ENCODE measurements at regions not wholly inside any gene's neighbourhood (a gene's known extent, or its start where the extent isn't known, plus 50 kb on each side); places are given as distances from the start of the nearest gene placed in this dataset.

- no peaks in the 10 kb centered on the region for H3K4me1 ChIP-seq (ENCODE audit: insufficient read depth, low read length)
- no peak overlapping the region for H3K4me3 ChIP-seq (ENCODE audit: low read length)
- no peaks in the 10 kb centered on the region for H3K27me3 ChIP-seq (ENCODE audit: insufficient read depth, low read length)
- no peaks in the 10 kb centered on the region for H3K9me3 ChIP-seq (ENCODE audit: low read depth, low read length)
Observed at GRCh38 chr2:16473575-16473974, 192.1 kb downstream of the CYRIA start.

- Histone ChIP-seq H3K4me1 (ENCODE audit: insufficient read depth, low read length) (no peaks in the 10 kb centered on the region), H3K27me3 (ENCODE audit: insufficient read depth, low read length) (no peaks in the 10 kb centered on the region), H3K4me3 (ENCODE audit: low read length) (no peak overlapping the region), H3K9me3 (ENCODE audit: low read depth, low read length) (no peaks in the 10 kb centered on the region)
Observed at GRCh38 chr2:16470936-16471490, 194.6 kb downstream of the CYRIA start.

- Histone ChIP-seq H3K27me3 (ENCODE audit: insufficient read depth, low read length) (no peaks in the 10 kb centered on the region), H3K9me3 (ENCODE audit: low read depth, low read length) (no peaks in the 10 kb centered on the region), H3K4me3 (ENCODE audit: low read length) (no peak overlapping the region), H3K4me1 (ENCODE audit: insufficient read depth, low read length) (no peaks in the 10 kb centered on the region)
Observed at GRCh38 chr2:16466821-16467151, 198.8 kb downstream of the CYRIA start.

- no peaks in the 10 kb centered on the region for H3K9me3 ChIP-seq (ENCODE audit: low read depth, low read length)
- H3K4me1 ChIP-seq (ENCODE audit: insufficient read depth, low read length), result no peaks in the 10 kb centered on the region
- H3K27me3 ChIP-seq (ENCODE audit: insufficient read depth, low read length), result no peaks in the 10 kb centered on the region
- H3K4me3 ChIP-seq (ENCODE audit: low read length), result no peak overlapping the region
Observed at GRCh38 chr2:16466133-16466820, 199.4 kb downstream of the CYRIA start.

GRCh38 chr2:16464641-16465040, 201.0 kb downstream of the CYRIA start:
- H3K4me3 ChIP-seq (ENCODE audit: low read length), result no peak overlapping the region
- no peaks in the 10 kb centered on the region for H3K9me3 ChIP-seq (ENCODE audit: low read depth, low read length)
- H3K27me3 ChIP-seq (ENCODE audit: insufficient read depth, low read length), result no peaks in the 10 kb centered on the region
- H3K4me1 ChIP-seq (ENCODE audit: insufficient read depth, low read length), result no peaks in the 10 kb centered on the region

GRCh38 chr2:16462958-16463357, 202.7 kb downstream of the CYRIA start:
- Histone ChIP-seq H3K9me3 (ENCODE audit: low read depth, low read length) (no peaks in the 10 kb centered on the region), H3K4me1 (ENCODE audit: insufficient read depth, low read length) (no peaks in the 10 kb centered on the region), H3K4me3 (ENCODE audit: low read length) (no peak overlapping the region), H3K27me3 (ENCODE audit: insufficient read depth, low read length) (no peaks in the 10 kb centered on the region)

GRCh38 chr2:16461672-16462071, 204.0 kb downstream of the CYRIA start:
- H3K4me3 ChIP-seq (ENCODE audit: low read length), result no peak overlapping the region
- no peaks in the 10 kb centered on the region for H3K9me3 ChIP-seq (ENCODE audit: low read depth, low read length)
- no peaks in the 10 kb centered on the region for H3K27me3 ChIP-seq (ENCODE audit: insufficient read depth, low read length)
- H3K4me1 ChIP-seq (ENCODE audit: insufficient read depth, low read length), result no peaks in the 10 kb centered on the region

GRCh38 chr2:16459606-16460005, 206.0 kb downstream of the CYRIA start:
- no peaks in the 10 kb centered on the region for H3K4me1 ChIP-seq (ENCODE audit: insufficient read depth, low read length)

GRCh38 chr2:16454621-16455020, 211.0 kb downstream of the CYRIA start:
- Histone ChIP-seq H3K27me3 (ENCODE audit: insufficient read depth, low read length) (no peaks in the 10 kb centered on the region), H3K9me3 (ENCODE audit: low read depth, low read length) (no peaks in the 10 kb centered on the region), H3K4me3 (ENCODE audit: low read length) (no peak overlapping the region), H3K4me1 (ENCODE audit: insufficient read depth, low read length) (no peaks in the 10 kb centered on the region)

More at GRCh38 chr2:16459606-16460005, 206.0 kb downstream of the CYRIA start:
- Histone ChIP-seq H3K4me3 (ENCODE audit: low read length) (no peak overlapping the region), H3K9me3 (ENCODE audit: low read depth, low read length) (no peaks in the 10 kb centered on the region), H3K27me3 (ENCODE audit: insufficient read depth, low read length) (no peaks in the 10 kb centered on the region)

- Histone ChIP-seq H3K9me3 (ENCODE audit: low read depth, low read length) (no peaks in the 10 kb centered on the region), H3K4me3 (ENCODE audit: low read length) (no peak overlapping the region)
Observed at GRCh38 chr2:16452123-16452522, 213.5 kb downstream of the CYRIA start.

GRCh38 chr2:16446706-16447105, 218.9 kb downstream of the CYRIA start:
- H3K27me3 ChIP-seq (ENCODE audit: insufficient read depth, low read length), result no peaks in the 10 kb centered on the region
- H3K9me3 ChIP-seq (ENCODE audit: low read depth, low read length), result no peaks in the 10 kb centered on the region
- H3K4me1 ChIP-seq (ENCODE audit: insufficient read depth, low read length), result no peaks in the 10 kb centered on the region
- H3K4me3 ChIP-seq (ENCODE audit: low read length), result no peak overlapping the region

More at GRCh38 chr2:16452123-16452522, 213.5 kb downstream of the CYRIA start:
- no peaks in the 10 kb centered on the region for H3K4me1 ChIP-seq (ENCODE audit: insufficient read depth, low read length)
- H3K27me3 ChIP-seq (ENCODE audit: insufficient read depth, low read length), result no peaks in the 10 kb centered on the region

GRCh38 chr2:16442971-16443370, 222.7 kb downstream of the CYRIA start:
- Histone ChIP-seq H3K4me3 (ENCODE audit: low read length) (no peak overlapping the region), H3K27me3 (ENCODE audit: insufficient read depth, low read length) (no peaks in the 10 kb centered on the region), H3K9me3 (ENCODE audit: low read depth, low read length) (no peaks in the 10 kb centered on the region), H3K4me1 (ENCODE audit: insufficient read depth, low read length) (no peaks in the 10 kb centered on the region)

GRCh38 chr2:16441431-16441830, 224.2 kb downstream of the CYRIA start:
- no peaks in the 10 kb centered on the region for H3K4me1 ChIP-seq (ENCODE audit: insufficient read depth, low read length)
- H3K9me3 ChIP-seq (ENCODE audit: low read depth, low read length), result no peaks in the 10 kb centered on the region
- H3K27me3 ChIP-seq (ENCODE audit: insufficient read depth, low read length), result no peaks in the 10 kb centered on the region
- H3K4me3 ChIP-seq (ENCODE audit: low read length), result no peak overlapping the region

- no peak overlapping the region for H3K4me3 ChIP-seq (ENCODE audit: low read length)
- H3K27me3 ChIP-seq (ENCODE audit: insufficient read depth, low read length), result no peaks in the 10 kb centered on the region
- no peaks in the 10 kb centered on the region for H3K4me1 ChIP-seq (ENCODE audit: insufficient read depth, low read length)
- H3K9me3 ChIP-seq (ENCODE audit: low read depth, low read length), result no peaks in the 10 kb centered on the region
Observed at GRCh38 chr2:16440898-16441297, 224.7 kb downstream of the CYRIA start.

GRCh38 chr2:16438613-16439321, 226.9 kb downstream of the CYRIA start:
- Histone ChIP-seq H3K9me3 (ENCODE audit: low read depth, low read length) (no peaks in the 10 kb centered on the region), H3K27me3 (ENCODE audit: insufficient read depth, low read length) (no peaks in the 10 kb centered on the region), H3K4me1 (ENCODE audit: insufficient read depth, low read length) (no peaks in the 10 kb centered on the region), H3K4me3 (ENCODE audit: low read length) (no peak overlapping the region)

GRCh38 chr2:16437189-16437588, 228.4 kb downstream of the CYRIA start:
- no peaks in the 10 kb centered on the region for H3K27me3 ChIP-seq (ENCODE audit: insufficient read depth, low read length)
- no peaks in the 10 kb centered on the region for H3K9me3 ChIP-seq (ENCODE audit: low read depth, low read length)
- no peaks in the 10 kb centered on the region for H3K4me1 ChIP-seq (ENCODE audit: insufficient read depth, low read length)
- H3K4me3 ChIP-seq (ENCODE audit: low read length), result no peak overlapping the region
